OCI-LY3 (cell line): ENCODE measurements at regions not wholly inside any gene's neighbourhood (a gene's known extent, or its start where the extent isn't known, plus 50 kb on each side); places are given as distances from the start of the nearest gene placed in this dataset.

Experiments
- EZH2phosphoT487 ChIP-seq: fragments of 200-600 bp; shearing (Covaris generic); IDR thresholded peaks from 2 replicates; pipeline ENCODE4 v1.6.1; 2018; ENCODE audit warnings: antibody characterized with exemption, mixed run types, low read depth
- TF ChIP-seq, protein P1 (sequence below): fragments of 200-600, 300-600 bp; sonication (generic); IDR thresholded peaks from 2 replicates; pipeline ENCODE4 v1.5.1; 2014; ENCODE audit warnings: antibody characterized with exemption, low read length, low read depth

DNA sequence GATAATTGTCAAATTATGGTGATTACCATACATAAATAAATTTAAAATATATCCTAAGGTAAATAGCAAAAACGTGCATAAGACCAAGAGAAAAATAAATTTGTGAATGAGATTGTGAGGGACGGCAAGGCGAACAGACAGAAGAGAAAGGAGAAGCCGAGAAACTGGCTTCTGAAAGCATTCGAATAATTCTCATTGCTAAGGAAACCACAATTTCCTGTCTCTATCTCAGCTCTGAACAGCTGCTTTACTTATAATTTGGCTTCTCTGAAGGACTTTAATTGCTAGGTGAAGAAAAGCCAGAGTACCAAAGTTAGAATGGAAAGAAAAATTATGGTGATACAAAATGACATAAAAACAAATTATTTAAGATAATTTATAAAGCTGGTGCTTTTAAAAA, 79.0 kb upstream of the RGS17 start:
- TF ChIP-seq, protein P1, sequence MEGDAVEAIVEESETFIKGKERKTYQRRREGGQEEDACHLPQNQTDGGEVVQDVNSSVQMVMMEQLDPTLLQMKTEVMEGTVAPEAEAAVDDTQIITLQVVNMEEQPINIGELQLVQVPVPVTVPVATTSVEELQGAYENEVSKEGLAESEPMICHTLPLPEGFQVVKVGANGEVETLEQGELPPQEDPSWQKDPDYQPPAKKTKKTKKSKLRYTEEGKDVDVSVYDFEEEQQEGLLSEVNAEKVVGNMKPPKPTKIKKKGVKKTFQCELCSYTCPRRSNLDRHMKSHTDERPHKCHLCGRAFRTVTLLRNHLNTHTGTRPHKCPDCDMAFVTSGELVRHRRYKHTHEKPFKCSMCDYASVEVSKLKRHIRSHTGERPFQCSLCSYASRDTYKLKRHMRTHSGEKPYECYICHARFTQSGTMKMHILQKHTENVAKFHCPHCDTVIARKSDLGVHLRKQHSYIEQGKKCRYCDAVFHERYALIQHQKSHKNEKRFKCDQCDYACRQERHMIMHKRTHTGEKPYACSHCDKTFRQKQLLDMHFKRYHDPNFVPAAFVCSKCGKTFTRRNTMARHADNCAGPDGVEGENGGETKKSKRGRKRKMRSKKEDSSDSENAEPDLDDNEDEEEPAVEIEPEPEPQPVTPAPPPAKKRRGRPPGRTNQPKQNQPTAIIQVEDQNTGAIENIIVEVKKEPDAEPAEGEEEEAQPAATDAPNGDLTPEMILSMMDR: no peak
- TF ChIP-seq EZH2phosphoT487: no peak
